ENCODE measurements at regions not wholly inside any gene's neighbourhood (a gene's known extent, or its start where the extent isn't known, plus 50 kb on each side); places are given as distances from the start of the nearest gene placed in this dataset.
"Not testable (repeated sequence)": the region's sequence is repeated elsewhere in the genome, so short reads cannot be mapped to it uniquely, and the experiment has no call there.

GRCh38 chr1:147098338-147098973, 73.8 kb downstream of the PRKAB2 start:
- H3K9ac ChIP-seq (ENCODE audit: low read length); H3K4me1 ChIP-seq (ENCODE audit: control insufficient read depth in 1 of 2, insufficient read depth in 2 of 2, low read length in 2 of 2); H3K4me3 ChIP-seq (replicated peaks in 1 of 2; ENCODE audit: low read depth in 1 of 2, low read length in 2 of 2); H3K9me2 ChIP-seq (ENCODE audit: insufficient read depth); CTCF ChIA-PET; H2AFZ ChIP-seq (ENCODE audit: low read depth, low read length, poor library complexity, severe bottlenecking); H3K4me2 ChIP-seq (ENCODE audit: low read length); POLR2A ChIA-PET; BruUV-seq (replicated peaks); H3K9me3 ChIP-seq (ENCODE audit: control insufficient read depth in 1 of 2, insufficient read depth in 1 of 2, low read depth in 1 of 2, low read length in 2 of 2); ATAC-seq; intact Hi-C loops (cut with micrococcal nuclease); H3K36me3 ChIP-seq (ENCODE audit: control insufficient read depth in 1 of 2, insufficient read depth in 2 of 2, low read length in 2 of 2); H3K79me2 ChIP-seq (ENCODE audit: insufficient read depth, low read length); RAD21 ChIA-PET (ENCODE audit: low non-redundant PET in 1 of 2, low total read pairs in 2 of 2, uncharacterized antibody in 2 of 2, unreplicated experiment in 2 of 2); H3K27me3 ChIP-seq (ENCODE audit: insufficient read depth, low read length); H4K20me1 ChIP-seq (ENCODE audit: insufficient read depth); H3K27ac ChIP-seq (ENCODE audit: low read depth, low read length): not testable (repeated sequence)
- peak; percentile 50 for TF ChIP-seq RAD21 (IDR thresholded peaks at IDR 0.05; ENCODE audit: low read depth)
- peak in 2 of 3 experiments; percentile 42 to 57; a peak in 4 of 6 replicates for TF ChIP-seq CTCF (IDR thresholded peaks at IDR 0.05 in 2 of 3, conservative IDR thresholded peaks at IDR 0.05 in 1 of 3; ENCODE audit: borderline replicate concordance in 1 of 3, insufficient read depth in 1 of 3, low read depth in 2 of 3, low read length in 2 of 3)
- peak; percentile 1 for DNase-seq (ENCODE audit: low read depth, low spot score)

- ATAC-seq (no peak), DNase-seq (ENCODE audit: low read depth, low spot score) (no peak)
- BruUV-seq (replicated peaks): no TSS peak
- H3K79me2 ChIP-seq (ENCODE audit: insufficient read depth, low read length): no peaks in the 10 kb centered on the region
- CTCF ChIA-PET: no interaction called here
- H2AFZ ChIP-seq (ENCODE audit: low read depth, low read length, poor library complexity, severe bottlenecking): no peak overlapping the region
- H3K27ac ChIP-seq (ENCODE audit: low read depth, low read length): no peak overlapping the region
- H3K4me2 ChIP-seq (ENCODE audit: low read length): no peak overlapping the region
- no peaks in the 10 kb centered on the region for H3K9me2 ChIP-seq (ENCODE audit: insufficient read depth)
- intact Hi-C loops (cut with micrococcal nuclease): no loop called here
- H3K9me3 ChIP-seq (ENCODE audit: control insufficient read depth in 1 of 2, insufficient read depth in 1 of 2, low read depth in 1 of 2, low read length in 2 of 2): no peaks in the 10 kb centered on the region
- H3K27me3 ChIP-seq (ENCODE audit: insufficient read depth, low read length): no peaks in the 10 kb centered on the region
- TF ChIP-seq RAD21 (IDR thresholded peaks at IDR 0.05; ENCODE audit: low read depth) (no peak), EZH2phosphoT487 (IDR thresholded peaks at IDR 0.05; ENCODE audit: borderline replicate concordance) (no peak), ZFX (IDR thresholded peaks at IDR 0.05) (no peak), FOSL1 (IDR thresholded peaks at IDR 0.05; ENCODE audit: low read depth) (no peak), POLR2A (IDR thresholded peaks at IDR 0.05; ENCODE audit: borderline replicate concordance, extremely low read depth, insufficient read depth, insufficient read length) (no peak), EGR1 (IDR thresholded peaks at IDR 0.05; ENCODE audit: low read depth) (no peak), EZH2 (IDR thresholded peaks at IDR 0.05) (no peak), ATF3 (IDR thresholded peaks at IDR 0.05) (no peak), ZNF274 (IDR thresholded peaks at IDR 0.05; ENCODE audit: low read depth, low read length) (no peak), CBX3 (IDR thresholded peaks at IDR 0.05; ENCODE audit: low read depth) (no peak), CTCF (IDR thresholded peaks at IDR 0.05 in 2 of 3, conservative IDR thresholded peaks at IDR 0.05 in 1 of 3; ENCODE audit: borderline replicate concordance in 1 of 3, insufficient read depth in 1 of 3, low read depth in 2 of 3, low read length in 2 of 3) (no peak), MAX (IDR thresholded peaks at IDR 0.05) (no peak), SIN3A (IDR thresholded peaks at IDR 0.05; ENCODE audit: low read depth) (no peak), POLR2AphosphoS5 (IDR thresholded peaks at IDR 0.05; ENCODE audit: low read depth, low read length) (no peak), SP1 (IDR thresholded peaks at IDR 0.05; ENCODE audit: low read depth) (no peak), YY1 (IDR thresholded peaks at IDR 0.05; ENCODE audit: extremely low read depth, insufficient replicate concordance, low read depth, low read length) (no peak), SRF (IDR thresholded peaks at IDR 0.05; ENCODE audit: low read depth) (no peak), JUND (IDR thresholded peaks at IDR 0.05) (no peak)
- H3K36me3 ChIP-seq (ENCODE audit: control insufficient read depth in 1 of 2, insufficient read depth in 2 of 2, low read length in 2 of 2): no peaks in the 10 kb centered on the region
- H3K4me3 ChIP-seq (replicated peaks in 1 of 2; ENCODE audit: low read depth in 1 of 2, low read length in 2 of 2): no peak overlapping the region
- RAD21 ChIA-PET (ENCODE audit: low non-redundant PET in 1 of 2, low total read pairs in 2 of 2, uncharacterized antibody in 2 of 2, unreplicated experiment in 2 of 2): no interaction called here
- no peaks in the 10 kb centered on the region for H4K20me1 ChIP-seq (ENCODE audit: insufficient read depth)
- no peak overlapping the region for H3K9ac ChIP-seq (ENCODE audit: low read length)
- no peaks in the 10 kb centered on the region for H3K4me1 ChIP-seq (ENCODE audit: control insufficient read depth in 1 of 2, insufficient read depth in 2 of 2, low read length in 2 of 2)
- POLR2A ChIA-PET: no interaction called here
Measured at GRCh38 chr1:147095691-147096090, 76.6 kb downstream of the PRKAB2 start.
